EH (cell line): ENCODE measurements at regions not wholly inside any gene's neighbourhood (a gene's known extent, or its start where the extent isn't known, plus 50 kb on each side); places are given as distances from the start of the nearest gene placed in this dataset.
"Not testable (repeated sequence)": the region's sequence is repeated elsewhere in the genome, so short reads cannot be mapped to it uniquely, and the experiment has no call there.

Experiments used
- DNase-seq: peaks from one replicate; pipeline ENCODE4 v3.0.0-alpha.2; 2015; ENCODE audit warnings: low read depth

DNA sequence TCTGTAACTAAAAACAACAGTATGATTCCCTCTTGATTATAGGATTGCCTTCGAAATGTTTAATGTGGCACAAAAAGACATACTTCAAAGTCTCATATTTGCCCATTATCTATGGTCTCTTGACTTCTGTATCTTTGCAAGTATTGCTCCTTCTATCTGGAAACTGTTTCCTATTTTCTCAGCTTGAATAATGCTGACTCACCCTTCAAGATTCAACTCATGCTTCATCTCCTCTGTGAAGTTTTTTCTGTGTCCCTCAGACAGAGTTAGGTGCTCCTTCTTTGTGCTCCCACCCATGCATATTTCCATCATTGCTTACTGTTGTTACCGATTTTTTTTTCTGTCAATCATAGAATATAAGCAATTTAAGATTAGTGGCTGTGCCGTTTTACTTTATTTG lies 192.8 kb upstream of the ROBO1 start:
- DNase-seq, result no peak

DNA sequence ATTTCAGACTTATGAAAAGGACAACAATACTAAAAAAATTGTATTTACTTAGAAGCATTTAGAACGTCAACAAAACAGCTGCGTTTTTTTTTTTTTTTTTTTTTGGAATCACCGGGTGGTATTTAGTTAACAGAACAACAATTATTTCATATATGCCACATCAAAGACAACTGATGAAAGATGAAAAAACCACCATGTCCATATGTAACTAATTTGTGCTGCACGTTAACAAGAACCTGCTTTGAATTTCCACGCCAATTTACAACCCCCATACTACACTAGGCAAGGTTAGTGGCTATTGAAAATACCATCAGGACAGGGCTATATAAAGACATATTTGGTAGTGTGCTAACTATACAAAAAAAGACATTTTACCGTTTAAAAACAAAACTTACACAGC lies 189.3 kb upstream of the ROBO1 start:
- DNase-seq, result no peak

DNA sequence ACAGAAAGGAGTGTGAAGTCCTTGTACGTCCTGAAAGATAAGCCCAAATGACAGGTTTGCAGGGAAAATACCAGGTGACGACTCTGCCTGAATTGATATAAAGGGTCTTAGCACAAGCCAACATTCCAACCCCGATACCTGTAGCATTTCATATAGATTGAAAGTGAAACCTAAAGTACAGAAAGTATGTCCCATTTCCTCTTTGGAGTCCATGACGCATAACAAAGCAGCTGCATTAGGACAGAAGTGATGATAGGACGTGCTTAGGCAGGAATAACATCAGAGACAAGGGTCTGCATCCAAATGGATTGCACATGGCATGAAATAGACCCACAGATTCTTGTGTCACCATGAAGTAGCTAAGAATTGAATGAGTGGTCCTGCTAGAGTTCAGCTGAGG lies 187.0 kb upstream of the ROBO1 start:
- no peak for DNase-seq

DNA sequence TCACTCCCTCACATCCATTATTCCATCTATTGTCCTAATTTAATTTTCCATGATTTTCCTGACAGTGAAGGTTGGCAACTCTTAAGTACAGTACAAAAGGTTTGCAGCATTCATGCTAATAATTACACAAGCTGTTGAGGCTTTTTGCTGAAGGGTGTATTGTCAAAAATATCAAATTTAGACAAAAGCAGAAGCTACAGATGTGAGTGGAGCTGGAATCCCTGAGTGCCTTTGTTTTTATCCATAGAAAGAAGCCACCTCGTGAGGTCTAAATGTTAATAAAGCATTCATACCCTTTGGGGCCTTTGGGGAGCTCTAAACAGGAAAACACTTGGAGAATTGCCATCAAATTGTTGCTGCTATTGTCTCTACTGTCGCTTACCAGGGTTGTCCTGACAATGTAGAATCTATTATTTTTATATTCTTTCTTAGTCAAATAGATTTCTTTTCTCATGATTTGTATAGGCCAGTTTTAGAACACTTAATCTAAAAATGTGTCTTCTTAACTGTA lies 185.8 kb upstream of the ROBO1 start:
- no peak for DNase-seq

DNA sequence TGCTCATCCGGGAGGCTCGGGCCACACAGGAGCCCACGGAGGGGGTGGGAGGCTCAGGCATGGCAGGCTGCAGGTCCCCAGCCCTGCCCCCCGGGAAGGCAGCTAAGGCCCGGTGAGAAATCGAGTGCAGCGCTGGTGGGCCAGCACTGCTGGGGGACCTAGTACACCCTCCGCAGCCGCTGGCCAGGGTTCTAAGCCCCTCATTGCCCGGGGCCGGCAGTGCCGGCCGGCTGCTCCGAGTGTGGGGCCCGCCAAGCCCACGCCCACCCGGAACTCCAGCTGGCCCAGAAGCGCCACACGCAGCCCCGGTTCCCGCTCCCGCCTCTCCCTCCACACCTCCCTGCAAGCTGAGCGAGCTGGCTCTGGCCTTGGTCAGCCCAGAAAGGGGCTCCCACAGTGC lies 183.6 kb upstream of the ROBO1 start:
- DNase-seq, result not testable (repeated sequence)

DNA sequence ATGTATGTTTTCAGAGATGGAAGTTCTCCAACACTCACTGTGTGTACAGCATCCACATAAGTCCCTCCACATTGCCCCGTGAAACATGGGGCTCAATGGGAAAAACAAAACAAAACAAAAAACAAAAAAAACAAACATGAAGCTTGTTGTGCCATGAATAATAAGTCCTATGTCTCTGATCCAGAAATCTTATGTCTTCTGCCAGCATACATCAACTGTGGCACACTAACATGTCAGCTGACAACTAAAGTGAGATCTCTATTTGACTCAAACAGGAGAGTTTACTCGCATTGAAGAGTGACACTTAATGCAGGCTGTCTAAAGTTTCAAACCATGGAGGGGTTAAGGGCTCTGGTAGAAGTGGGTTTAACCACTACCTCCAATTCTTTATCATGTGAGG lies 180.2 kb upstream of the ROBO1 start:
- DNase-seq, result no peak

DNA sequence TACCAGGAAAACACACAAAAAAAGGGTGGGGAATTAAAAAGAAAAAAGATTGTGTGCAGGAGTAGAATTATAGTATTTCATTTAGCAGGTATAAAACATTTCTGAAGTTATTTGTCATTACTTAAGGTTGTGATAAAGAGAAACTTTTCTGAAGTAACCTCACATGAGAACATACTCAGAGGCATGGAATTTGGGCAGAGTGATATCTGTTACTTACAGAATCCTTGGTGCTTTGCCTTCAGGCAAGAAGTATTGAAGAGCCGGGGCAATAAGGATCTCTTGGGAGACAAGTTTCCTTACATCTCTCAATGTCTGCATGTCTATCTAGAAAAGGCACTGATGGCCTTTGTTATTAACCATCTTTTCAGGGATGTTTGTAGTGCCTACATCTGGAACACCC lies 179.7 kb upstream of the ROBO1 start:
- DNase-seq, result no peak

DNA sequence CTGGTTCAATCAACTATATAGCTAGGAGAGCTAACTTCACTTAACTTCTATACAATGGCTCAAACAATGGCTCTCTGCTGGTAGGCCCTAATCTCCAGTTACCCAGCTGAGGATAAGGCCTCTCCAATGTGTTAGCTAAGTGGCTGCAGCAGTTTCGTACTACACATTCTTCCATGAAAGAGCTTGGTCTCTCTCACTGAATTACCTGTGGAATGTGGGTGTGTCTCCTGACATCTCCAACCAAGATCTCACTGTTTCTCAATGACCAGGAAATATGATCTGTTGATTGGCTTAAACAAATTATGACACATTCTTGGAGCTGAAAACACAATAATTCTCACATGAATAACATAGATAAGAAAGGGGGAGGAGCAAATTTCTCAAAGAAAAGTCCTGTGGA lies 169.8 kb upstream of the ROBO1 start:
- DNase-seq, result no peak

DNA sequence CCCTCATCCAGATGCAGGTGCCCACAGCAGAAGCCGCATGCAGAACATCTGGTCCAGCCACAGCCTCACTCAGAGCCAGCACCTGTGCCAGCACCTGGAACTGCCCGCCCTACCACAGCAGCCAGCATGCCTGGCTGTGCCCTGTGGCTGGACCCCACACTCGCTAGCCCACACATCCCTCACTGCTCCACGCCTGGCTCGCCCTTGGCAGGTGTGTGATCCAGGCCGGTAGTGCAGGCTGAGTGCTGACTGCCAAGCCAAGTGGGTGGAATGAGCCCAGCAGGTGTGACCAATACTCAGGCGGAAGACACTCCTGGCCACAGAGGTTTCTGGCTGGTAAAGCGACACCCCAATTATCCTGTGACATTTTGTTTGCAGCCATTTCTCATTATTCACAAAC lies 162.4 kb upstream of the ROBO1 start:
- DNase-seq, result no peak

DNA sequence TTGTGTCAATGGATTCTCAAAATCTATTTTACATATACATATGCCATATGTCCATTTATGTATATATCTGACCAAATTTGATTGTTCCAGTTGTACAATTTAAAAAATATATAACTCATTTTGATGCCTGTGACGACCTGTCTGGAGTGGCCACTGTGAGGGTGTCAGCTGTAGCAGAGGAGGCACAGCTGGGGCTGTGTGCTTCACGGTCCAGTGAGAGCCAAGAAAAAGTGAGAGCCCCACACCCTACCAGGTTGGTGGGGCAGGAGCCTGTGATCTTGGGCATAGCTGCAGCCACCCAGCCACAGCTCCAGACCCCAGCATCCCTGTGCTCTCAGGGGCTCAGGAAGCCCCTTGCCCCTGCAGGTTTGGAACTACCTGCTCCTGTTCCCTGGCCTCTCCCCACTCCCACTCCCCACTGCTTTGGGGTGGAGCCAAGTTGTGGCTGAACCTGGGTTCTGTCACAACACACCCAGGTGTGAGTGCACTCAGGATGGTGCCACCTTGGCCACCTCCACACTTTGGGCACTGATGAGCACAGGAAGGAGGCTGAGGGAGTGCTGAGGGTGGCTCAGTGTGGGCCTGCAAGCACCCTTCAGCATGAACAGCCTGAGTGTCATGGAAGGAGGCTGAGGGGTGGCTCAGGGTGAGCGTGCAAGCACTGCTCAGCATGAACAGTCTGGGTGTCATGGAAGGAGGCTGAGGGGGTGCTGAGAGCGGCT lies 161.1 kb upstream of the ROBO1 start:
- DNase-seq, result no peak

DNA sequence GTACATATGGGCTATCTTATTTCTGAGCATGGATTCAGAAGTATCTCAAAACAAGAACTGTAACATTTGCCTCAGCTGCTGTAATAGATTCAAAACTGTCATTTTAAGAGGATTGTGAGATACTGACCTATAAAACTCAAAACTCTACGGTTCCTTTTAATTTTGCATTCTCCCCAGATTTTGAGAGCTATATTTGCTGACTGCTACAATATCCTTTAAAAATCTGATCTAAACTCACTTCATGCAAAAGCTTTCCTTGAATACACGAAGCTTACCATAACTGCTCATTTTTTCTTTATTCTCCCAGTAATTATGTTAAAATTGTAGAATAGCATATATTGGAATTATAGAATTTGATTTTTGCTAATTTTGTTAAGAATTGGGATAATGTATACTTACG lies 158.7 kb upstream of the ROBO1 start:
- no peak for DNase-seq

DNA sequence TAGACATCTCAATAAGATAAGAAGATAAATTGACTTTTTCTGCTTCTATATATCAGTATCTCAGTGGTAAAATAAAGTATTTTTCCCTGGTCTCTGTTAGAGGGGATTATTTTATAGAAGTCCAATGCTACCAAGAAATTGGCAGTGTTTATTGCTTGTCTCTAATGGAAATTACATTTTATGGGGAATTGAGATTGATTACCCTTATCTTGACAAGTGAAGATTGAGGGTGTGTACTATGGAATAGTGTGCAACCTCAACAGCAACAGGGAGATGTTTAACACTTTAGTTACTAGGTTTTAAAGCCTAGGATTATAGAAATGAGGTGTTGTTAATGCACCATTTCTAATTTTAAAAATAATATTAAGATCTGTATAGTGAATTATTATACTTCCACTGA lies 154.8 kb upstream of the ROBO1 start:
- no peak for DNase-seq

DNA sequence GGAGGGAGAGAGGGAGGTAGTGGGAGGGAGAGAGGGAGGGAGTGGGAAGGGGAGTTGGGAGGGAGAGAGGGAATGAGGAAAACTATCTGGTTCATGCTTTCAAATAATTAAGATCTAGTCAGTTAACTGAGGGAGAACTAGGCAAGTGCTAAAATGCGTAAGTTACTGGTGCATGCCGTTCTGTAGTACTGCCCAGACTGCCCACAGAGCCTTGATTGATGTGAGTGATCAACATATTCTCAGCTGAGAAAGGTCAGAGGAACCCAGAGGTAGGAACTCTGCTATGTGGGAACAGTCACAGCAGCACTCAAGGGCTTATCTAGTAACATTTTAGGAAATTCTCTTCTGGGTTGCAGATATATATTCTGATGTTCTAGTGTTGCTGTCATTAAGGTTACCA lies 149.8 kb upstream of the ROBO1 start:
- DNase-seq, result no peak

DNA sequence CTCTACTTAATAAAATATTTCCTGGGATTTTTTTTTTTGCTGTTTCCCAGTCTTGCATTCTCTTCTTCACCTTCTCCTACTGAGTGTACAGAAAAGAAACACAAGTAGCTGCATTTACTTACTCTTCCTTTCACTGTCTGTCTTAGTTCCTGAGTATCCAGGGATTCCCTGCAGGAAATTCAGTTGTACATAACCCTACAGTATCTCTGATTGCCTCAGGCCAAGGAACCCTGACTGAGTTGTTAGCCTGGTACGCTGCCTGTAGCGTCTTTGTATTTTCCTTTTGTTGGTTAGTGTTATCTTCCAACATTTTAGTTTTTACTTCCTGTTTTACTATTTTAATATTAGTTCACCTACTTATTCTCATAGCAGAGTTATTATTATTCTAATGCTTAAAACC lies 142.5 kb upstream of the ROBO1 start:
- DNase-seq, result no peak

DNA sequence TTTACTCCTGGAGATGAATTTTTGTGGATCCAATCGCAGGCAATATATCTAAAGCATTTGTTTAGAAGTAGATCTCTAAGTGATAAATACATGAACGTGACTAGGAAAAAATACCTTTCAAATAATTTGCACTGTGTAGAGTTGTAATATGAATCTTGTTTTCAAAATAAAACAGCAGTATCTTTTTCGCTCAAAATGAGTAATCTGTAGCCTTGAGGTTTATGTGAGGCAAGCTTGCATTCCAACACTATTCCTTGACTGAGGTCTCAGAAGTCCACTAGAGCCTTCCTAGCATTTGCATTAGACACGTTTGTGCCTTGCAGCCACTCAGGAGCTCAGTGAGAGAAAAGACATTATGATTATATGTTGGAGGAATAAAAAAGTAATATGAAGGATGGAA lies 138.3 kb upstream of the ROBO1 start:
- no peak for DNase-seq

DNA sequence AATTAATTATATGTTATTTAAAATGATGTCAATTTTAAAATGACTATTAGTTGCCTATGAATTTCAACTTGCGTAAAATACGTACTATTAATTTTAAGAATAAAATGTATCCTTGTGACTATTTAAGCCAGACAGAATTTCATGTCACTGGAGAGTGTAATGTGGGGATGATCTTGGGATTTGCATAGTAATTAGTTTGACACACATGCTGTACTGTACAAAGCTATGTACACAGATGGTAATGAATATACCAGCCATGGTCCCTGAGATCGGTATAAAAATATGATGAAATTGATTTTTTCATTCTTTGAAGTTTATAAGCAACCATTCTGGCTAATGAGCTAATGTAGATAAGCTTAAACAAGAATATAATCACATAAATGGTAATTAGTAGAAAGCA lies 134.4 kb upstream of the ROBO1 start:
- no peak for DNase-seq

DNA sequence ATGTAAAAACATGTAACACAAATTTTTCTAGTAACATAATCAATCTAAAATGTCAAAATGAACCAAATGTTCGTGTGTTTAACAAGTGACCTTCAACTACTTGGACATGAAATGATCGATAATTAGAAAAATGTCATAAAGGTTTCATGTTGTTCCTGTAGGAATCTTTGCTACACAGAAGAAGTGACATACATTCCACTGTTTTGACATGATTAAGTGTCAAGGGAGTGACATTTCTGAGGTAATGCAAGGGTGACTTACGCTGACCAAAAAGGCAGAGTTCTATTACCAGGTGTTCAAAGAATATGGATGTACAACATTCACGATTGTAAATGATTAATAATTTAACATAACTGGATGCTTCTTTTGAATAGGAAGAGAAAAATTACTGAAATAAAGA lies 131.1 kb upstream of the ROBO1 start:
- DNase-seq, result no peak

DNA sequence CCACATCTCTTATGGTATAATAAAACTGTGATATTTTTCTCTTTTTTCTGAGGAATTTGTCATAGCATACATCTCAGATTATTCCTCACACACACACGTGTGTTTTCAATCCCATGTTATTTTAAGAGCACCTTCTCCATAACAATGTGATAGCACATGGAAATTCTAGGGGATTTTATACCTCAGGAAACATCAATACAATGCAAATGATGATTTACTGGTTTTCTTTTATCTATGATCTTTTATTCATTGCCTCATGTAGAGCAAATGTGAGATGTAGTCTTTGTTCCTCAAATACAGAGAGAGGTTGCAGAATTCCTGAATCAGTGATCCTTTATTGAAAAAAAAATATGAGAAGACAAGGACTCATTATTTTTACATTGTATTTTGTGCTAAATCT lies 128.3 kb upstream of the ROBO1 start:
- DNase-seq, result no peak

DNA sequence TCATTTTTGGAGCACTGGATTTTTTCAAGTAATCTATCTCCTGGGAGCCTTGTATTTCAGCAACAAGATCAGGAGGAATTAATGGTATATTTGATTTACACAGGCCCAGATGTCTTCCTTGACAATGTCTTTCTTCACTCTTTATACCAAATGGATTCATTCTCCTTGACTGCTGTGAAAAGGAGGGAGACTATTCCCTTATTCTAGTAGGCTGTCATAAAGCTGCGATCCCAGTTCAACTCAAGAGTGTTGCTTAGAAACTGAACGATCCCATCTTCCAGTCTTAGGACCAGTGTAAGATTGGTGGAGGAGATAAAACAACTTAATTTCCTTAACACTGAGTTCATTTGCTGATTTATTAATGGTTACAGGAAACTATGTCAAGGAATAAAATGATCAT lies 119.4 kb upstream of the ROBO1 start:
- DNase-seq, result no peak

DNA sequence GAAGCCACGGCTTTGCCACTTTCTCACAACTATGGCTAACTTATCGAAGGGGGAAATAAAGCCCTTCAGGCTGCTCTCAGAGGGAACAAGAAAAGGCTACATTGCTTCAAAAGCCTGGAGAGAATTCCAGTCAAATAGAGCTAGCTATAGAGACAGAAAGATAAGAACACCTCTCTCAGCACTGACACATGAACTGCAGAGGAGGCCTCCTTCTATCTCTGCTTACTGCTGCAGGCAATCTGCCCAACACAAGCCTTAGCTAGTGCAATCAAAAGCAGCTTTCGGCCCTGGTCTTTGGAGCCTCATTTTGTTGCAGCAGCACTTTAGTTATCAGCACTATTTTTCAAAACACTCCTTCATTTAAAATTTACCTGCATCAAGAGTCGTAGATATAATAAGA lies 118.4 kb upstream of the ROBO1 start:
- no peak for DNase-seq

DNA sequence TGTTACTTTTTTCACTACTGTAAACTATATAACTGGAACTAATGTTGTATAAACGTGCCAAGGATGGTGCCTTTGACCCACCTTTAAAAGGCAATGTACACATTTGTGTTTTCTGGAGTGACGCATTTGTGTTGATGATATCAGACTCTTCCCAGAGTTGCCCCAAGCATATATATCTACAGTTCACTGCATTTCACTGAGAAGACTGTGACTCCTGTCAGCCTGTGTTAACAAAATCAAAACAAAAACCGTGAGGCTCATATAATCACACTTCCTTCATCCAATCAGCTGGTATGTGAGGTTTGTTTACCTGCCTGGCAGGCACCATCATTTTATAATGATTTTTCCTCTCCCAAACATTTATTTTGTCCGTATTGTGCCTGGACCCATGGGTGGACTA lies 117.6 kb upstream of the ROBO1 start:
- no peak for DNase-seq

DNA sequence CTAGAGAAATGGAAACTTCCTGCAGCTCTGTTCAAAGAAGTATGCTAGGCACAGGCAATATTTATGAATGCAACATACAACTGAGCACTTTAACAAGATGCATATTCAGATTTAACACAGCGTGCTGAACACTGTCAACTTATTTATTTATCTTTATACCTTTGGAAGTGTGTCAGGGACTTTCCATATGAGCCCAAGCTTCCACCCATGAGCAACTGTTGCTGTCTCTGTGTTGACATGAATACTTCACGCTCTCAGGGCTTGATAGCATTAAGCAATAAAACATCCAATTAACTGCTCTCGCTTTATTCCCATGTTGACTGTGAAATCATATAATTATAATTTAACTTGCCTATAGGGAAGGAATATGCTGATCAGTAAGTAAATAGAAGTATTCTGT lies 116.6 kb upstream of the ROBO1 start:
- DNase-seq, result no peak

DNA sequence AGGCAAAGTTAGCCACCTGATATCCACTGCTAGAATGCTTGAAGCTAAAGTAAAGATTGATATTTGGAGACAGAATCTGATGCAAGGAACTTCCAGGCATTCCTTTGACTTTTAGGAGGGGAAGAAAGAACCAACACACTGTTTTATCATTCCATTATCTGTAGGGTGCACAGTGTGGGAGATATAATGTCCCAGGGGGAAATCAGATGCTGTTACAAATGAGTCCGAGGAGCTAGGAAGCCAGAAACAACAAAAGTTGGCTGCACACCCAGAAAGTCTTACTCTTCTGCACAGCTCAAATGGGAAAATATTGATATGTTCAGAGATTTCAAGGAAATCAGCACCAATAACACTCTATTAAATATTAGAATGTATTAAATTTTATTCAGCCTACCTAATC lies 113.6 kb upstream of the ROBO1 start:
- no peak for DNase-seq

DNA sequence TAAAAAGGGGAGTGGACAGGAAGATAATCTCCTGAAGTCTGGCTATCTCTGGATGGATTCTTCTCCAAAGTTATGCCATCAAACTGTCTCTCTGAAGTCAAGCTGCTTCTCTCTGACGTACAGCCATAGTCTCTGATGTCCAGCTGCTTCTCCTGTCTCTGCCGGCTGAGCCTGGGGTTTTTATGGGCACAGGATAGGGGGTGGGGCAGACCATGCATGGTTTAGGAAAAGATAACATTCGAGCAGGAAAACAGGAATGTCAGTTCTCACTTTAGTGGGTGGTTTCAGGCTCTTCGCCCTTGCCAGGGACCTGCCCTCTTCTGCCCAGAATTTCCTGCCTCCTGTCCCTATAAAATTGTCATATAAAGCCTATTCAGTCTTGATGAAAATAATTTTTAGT lies 110.9 kb upstream of the ROBO1 start:
- no peak for DNase-seq

DNA sequence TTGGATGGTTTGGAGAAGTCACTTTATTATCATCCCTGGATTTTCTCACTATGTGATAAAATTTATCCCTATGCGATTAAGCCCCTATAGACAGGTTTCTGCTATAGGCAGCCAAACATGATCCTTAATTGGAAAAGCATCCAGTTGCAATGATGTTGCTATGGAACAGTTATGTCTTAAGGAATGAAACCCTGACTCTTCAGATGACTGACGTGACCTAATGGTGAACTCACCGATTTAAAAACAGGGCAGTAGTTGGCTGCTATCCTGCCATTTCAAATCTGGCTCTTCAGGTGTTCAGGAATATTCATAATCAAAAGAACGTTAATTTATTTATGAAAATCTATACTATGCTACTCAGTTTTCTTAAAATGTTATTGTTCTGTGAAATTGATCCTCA lies 106.8 kb upstream of the ROBO1 start:
- DNase-seq, result no peak
